Activated CD4-positive, alpha-beta memory T cell treated with anti-CD3 and anti-CD28 coated beads, Interleukin-2, amount 10 ng/mL, durations not matched to agents 7 days and 5 days (primary cell): ENCODE measurements at regions not wholly inside any gene's neighbourhood (a gene's known extent, or its start where the extent isn't known, plus 50 kb on each side); places are given as distances from the start of the nearest gene placed in this dataset.

Experiments used
- CTCF ChIA-PET: fragments of 350-600 bp; sonication (Branson Sonifier 250); formaldehyde crosslinking; loops from one replicate; lab custom pipeline; 2021; ENCODE audit warnings: antibody characterized with exemption, inconsistent platforms; lab: Charles Lee
- POLR2A ChIA-PET: fragments of 350-600 bp; sonication (Branson Sonifier 250); formaldehyde crosslinking; loops from one replicate; lab custom pipeline; 2021; ENCODE audit warnings: antibody characterized with exemption; lab: Charles Lee
- DNase-seq: peaks from one replicate; pipeline ENCODE4 v3.0.0-alpha.2; 2020
- H3K27ac Mint-ChIP-seq: one replicate; pipeline ENCODE4 v1.8.0; 2021; ENCODE audit warnings: mild to moderate bottlenecking, mixed read lengths
- H3K27me3 Mint-ChIP-seq: one replicate; pipeline ENCODE4 v1.8.0; 2021; ENCODE audit warnings: mixed read lengths
- H3K36me3 Mint-ChIP-seq: one replicate; pipeline ENCODE4 v1.8.0; 2021; ENCODE audit warnings: low read depth, mixed read lengths
- H3K4me1 Mint-ChIP-seq: one replicate; pipeline ENCODE4 v1.8.0; 2021; ENCODE audit warnings: mixed read lengths
- H3K4me3 Mint-ChIP-seq: one replicate; pipeline ENCODE4 v1.8.0; 2021; ENCODE audit warnings: mild to moderate bottlenecking, mixed read lengths
- H3K9me3 Mint-ChIP-seq: one replicate; pipeline ENCODE4 v1.8.0; 2021; ENCODE audit warnings: mixed read lengths

- Mint-ChIP-seq H3K27ac (no peak overlapping the region), H3K4me1 (no peaks in the 10 kb centered on the region), H3K4me3 (no peak overlapping the region), H3K27me3 (no peaks in the 10 kb centered on the region), H3K36me3 (no peaks in the 10 kb centered on the region), H3K9me3 (no peaks in the 10 kb centered on the region)
- DNase-seq: no peak
- ChIA-PET CTCF (no interaction called here), POLR2A (no interaction called here)
Observed at GRCh38 chr2:59083075-59083828, 842.1 kb upstream of the FANCL start.

DNA sequence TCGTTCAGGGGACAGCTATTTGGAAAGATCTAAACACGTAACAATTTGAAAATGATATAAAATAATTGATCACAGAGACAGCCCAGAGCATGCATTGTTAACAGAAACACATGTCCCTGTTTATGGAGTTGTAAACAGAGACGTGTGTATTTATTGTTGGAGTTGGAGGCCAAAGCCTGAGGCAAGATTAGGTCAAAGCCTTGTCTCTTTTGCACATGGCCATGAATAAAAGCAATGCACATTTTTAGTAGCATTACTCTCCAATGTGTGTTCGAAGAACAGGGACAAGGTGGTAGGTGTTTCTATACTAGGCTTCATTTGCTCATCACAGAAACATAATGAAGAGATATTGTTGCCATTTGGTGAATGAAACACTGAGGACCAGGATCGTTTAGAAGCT is 841.5 kb upstream of the FANCL start:
- Mint-ChIP-seq H3K4me1 (no peaks in the 10 kb centered on the region), H3K27ac (no peak overlapping the region), H3K36me3 (no peaks in the 10 kb centered on the region), H3K9me3 (no peaks in the 10 kb centered on the region), H3K4me3 (no peak overlapping the region), H3K27me3 (no peaks in the 10 kb centered on the region)
- POLR2A ChIA-PET: no interaction called here
- CTCF ChIA-PET: no interaction called here
- DNase-seq: no peak

GRCh38 chr2:59080451-59081181 is 839.5 kb upstream of the FANCL start:
- Mint-ChIP-seq H3K27me3 (no peaks in the 10 kb centered on the region), H3K4me1 (no peaks in the 10 kb centered on the region), H3K27ac (no peak overlapping the region), H3K4me3 (no peak overlapping the region), H3K36me3 (no peaks in the 10 kb centered on the region), H3K9me3 (no peaks in the 10 kb centered on the region)
- DNase-seq: no peak
- ChIA-PET CTCF (no interaction called here), POLR2A (no interaction called here)

GRCh38 chr2:59077981-59078531 is 836.9 kb upstream of the FANCL start:
- Mint-ChIP-seq H3K4me1 (no peaks in the 10 kb centered on the region), H3K27me3 (no peaks in the 10 kb centered on the region), H3K4me3 (no peak overlapping the region), H3K36me3 (no peaks in the 10 kb centered on the region), H3K9me3 (no peaks in the 10 kb centered on the region), H3K27ac (no peak overlapping the region)
- POLR2A ChIA-PET: no interaction called here
- CTCF ChIA-PET: no interaction called here
- no peak for DNase-seq

DNA sequence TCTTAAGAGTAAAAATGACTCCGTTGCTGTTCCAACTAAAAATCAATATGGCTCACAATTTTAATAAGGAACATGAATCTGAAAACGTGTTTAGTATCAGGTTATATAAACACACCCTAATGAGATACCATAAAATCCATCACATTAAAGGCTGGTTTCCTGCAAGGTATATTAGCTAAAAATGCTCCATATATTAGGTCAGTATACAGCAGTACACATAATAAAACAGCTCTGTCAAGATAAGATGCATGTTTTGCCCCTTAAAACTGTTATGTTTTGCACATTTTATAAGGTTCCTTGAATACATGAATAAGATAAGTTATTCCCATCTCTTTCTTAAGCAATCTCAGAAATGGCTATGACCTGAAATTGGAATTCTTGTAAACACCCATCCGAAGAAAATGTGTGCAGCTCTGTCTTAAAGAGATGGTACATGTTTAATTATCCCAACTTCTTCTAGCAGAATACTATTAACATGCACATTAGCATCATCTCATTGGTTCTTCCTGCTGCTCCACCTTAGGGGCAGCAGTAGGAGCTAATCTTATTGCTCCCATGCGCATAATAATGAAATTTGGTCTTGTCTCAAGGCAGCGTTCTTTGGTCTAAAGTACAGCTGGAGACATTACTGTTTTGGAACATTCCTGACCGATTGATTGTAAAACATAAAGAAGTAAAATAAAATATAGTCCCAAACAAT is 836.1 kb upstream of the FANCL start:
- POLR2A ChIA-PET: no interaction called here
- no peak overlapping the region for H3K27ac Mint-ChIP-seq
- no peak overlapping the region for H3K4me3 Mint-ChIP-seq
- no peaks in the 10 kb centered on the region for H3K9me3 Mint-ChIP-seq
- DNase-seq: no peak
- H3K4me1 Mint-ChIP-seq: no peaks in the 10 kb centered on the region
- no peaks in the 10 kb centered on the region for H3K27me3 Mint-ChIP-seq
- H3K36me3 Mint-ChIP-seq: no peaks in the 10 kb centered on the region
- CTCF ChIA-PET: no interaction called here

GRCh38 chr2:59076079-59076619 is 835.0 kb upstream of the FANCL start:
- H3K27ac Mint-ChIP-seq: no peak overlapping the region
- no peaks in the 10 kb centered on the region for H3K4me1 Mint-ChIP-seq
- no peak for DNase-seq
- no peaks in the 10 kb centered on the region for H3K9me3 Mint-ChIP-seq
- ChIA-PET POLR2A (no interaction called here), CTCF (no interaction called here)
- no peaks in the 10 kb centered on the region for H3K27me3 Mint-ChIP-seq
- no peak overlapping the region for H3K4me3 Mint-ChIP-seq
- no peaks in the 10 kb centered on the region for H3K36me3 Mint-ChIP-seq

- Mint-ChIP-seq H3K36me3 (no peaks in the 10 kb centered on the region), H3K4me3 (no peak overlapping the region), H3K4me1 (no peaks in the 10 kb centered on the region), H3K27me3 (no peaks in the 10 kb centered on the region), H3K27ac (no peak overlapping the region), H3K9me3 (peaks cover 8% of the 10 kb centered on the region)
- no peak for DNase-seq
- POLR2A ChIA-PET: no interaction called here
- CTCF ChIA-PET: no interaction called here
Observed at GRCh38 chr2:59074071-59074470, 832.9 kb upstream of the FANCL start.

GRCh38 chr2:59073286-59073685 is 832.2 kb upstream of the FANCL start:
- H3K36me3 Mint-ChIP-seq: no peaks in the 10 kb centered on the region
- ChIA-PET CTCF (no interaction called here), POLR2A (no interaction called here)
- no peak overlapping the region for H3K27ac Mint-ChIP-seq
- H3K27me3 Mint-ChIP-seq: no peaks in the 10 kb centered on the region
- H3K4me3 Mint-ChIP-seq: no peak overlapping the region
- peaks cover 10% of the 10 kb centered on the region for H3K9me3 Mint-ChIP-seq
- no peak for DNase-seq
- no peaks in the 10 kb centered on the region for H3K4me1 Mint-ChIP-seq

DNA sequence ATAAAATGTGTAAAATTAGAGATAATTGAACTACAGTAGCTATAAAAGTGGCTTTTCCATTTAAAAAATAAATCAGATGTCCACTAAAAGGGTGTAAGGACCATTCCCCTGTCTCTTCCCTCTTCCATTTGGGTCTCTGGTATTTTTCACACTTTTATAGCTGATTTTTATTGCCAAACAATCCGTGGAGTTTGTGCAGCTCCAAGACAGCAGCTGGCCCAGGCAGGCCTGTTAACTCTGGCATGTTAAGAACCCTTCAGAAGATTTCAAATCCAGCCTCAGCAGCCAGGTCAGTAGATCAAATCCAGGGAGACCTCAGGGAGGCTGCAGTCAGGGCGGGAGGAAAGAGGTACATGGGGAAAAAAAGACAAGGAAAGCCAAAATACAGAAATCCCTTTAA is 827.1 kb upstream of the FANCL start:
- no peak overlapping the region for H3K4me3 Mint-ChIP-seq
- ChIA-PET POLR2A (no interaction called here), CTCF (no interaction called here)

DNA sequence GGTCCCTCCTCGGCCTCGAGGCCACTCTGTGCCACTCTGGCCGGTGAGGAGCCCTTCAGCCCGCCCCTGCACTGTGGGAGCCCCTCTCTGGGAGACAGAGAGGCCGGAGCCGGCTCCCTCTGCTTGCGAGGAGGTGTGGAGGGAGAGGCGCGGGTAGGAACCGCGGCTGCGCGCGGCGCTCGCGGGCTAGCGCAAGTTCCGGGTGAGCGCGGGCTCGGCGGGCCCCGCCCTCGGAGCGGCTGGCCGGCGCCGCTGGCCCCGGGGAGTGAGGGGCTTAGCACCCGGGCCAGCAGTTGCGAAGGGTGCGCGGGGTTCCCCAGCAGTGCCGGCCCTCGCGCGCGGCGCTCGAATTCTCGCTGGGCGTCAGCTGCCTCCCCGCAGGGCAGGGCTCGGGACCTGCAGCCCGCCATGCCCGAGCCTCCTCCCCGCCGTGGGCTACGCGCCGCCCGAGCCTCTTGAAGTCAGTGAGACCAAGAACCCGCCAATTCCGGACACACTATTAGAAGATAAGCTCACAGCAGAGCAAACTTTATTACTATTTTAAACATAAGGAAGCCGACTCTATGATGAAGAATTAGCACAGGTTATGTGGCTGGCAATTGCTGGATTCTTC is 825.8 kb upstream of the FANCL start:
- Mint-ChIP-seq H3K27ac (no peak overlapping the region), H3K27me3 (no peaks in the 10 kb centered on the region), H3K4me3 (no peak overlapping the region), H3K4me1 (no peaks in the 10 kb centered on the region), H3K9me3 (peaks cover 10% of the 10 kb centered on the region), H3K36me3 (no peaks in the 10 kb centered on the region)
- DNase-seq: no peak
- ChIA-PET POLR2A (no interaction called here), CTCF (no interaction called here)

More for the DNA sequence above, 827.1 kb upstream of the FANCL start:
- Mint-ChIP-seq H3K9me3 (peaks cover 10% of the 10 kb centered on the region), H3K4me1 (no peaks in the 10 kb centered on the region), H3K27ac (no peak overlapping the region), H3K27me3 (no peaks in the 10 kb centered on the region), H3K36me3 (no peaks in the 10 kb centered on the region)
- no peak for DNase-seq

DNA sequence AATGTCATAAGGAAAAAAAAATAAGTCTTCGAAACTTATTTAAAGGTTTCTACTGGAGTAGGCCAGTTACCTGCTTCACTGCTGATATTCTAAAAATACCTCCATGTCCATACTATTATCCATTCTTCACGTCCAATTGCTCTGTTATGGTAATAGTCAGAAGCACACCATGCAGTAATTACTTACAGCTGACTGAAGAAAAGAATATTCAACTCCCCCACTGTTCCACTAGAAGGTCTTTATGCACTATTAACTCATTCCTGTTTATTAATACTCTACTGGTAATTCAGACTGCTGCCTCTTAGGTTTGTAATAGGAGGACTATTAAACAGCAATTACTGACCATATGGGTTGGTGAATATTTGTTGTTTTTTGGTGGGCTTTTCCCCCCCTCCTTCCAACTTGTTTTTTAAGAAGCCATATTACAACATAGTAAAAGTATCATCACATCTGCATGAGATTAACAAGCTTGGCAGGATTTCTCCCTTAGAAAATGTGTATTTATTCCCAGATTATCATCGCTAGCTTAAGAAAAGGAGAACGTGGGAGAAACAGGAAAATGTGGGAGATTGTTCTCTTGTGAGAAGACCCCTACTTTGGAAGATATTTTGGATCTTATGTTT is 806.4 kb upstream of the FANCL start:
- H3K27ac Mint-ChIP-seq: no peak overlapping the region
- ChIA-PET CTCF (no interaction called here), POLR2A (no interaction called here)
- H3K27me3 Mint-ChIP-seq: no peaks in the 10 kb centered on the region
- no peak for DNase-seq
- no peaks in the 10 kb centered on the region for H3K36me3 Mint-ChIP-seq
- H3K4me1 Mint-ChIP-seq: no peaks in the 10 kb centered on the region
- H3K4me3 Mint-ChIP-seq: no peak overlapping the region
- H3K9me3 Mint-ChIP-seq: no peaks in the 10 kb centered on the region

GRCh38 chr2:59046401-59047372 is 805.6 kb upstream of the FANCL start:
- no peaks in the 10 kb centered on the region for H3K9me3 Mint-ChIP-seq
- no peak overlapping the region for H3K4me3 Mint-ChIP-seq
- no peaks in the 10 kb centered on the region for H3K4me1 Mint-ChIP-seq
- H3K27ac Mint-ChIP-seq: no peak overlapping the region
- DNase-seq: no peak
- ChIA-PET POLR2A (no interaction called here), CTCF (no interaction called here)
- no peaks in the 10 kb centered on the region for H3K36me3 Mint-ChIP-seq
- no peaks in the 10 kb centered on the region for H3K27me3 Mint-ChIP-seq
